ENCODE measurements at regions not wholly inside any gene's neighbourhood (a gene's known extent, or its start where the extent isn't known, plus 50 kb on each side); places are given as distances from the start of the nearest gene placed in this dataset.

DNA sequence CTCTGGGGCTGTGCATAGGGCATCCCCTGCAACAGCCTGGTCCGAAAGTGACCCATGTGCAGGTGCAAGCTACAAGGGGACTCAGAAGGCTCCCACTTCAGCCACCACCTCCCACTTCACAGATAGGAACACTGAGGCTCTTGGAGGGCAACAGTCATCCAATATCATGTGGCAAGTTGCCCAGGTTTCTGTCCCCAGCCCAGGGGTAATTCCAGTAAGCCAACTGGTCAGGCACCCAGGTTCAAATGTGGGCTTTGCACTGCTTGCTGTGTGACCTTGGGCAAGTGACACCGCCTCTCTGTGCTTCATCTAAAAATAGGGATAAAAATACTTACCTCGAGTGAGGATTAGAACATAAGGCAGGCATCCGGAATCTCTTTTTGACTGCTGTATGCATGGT lies 62.0 kb upstream of the SIRPA start:
- Histone ChIP-seq H3K4me1 (ENCODE audit: control insufficient read depth, insufficient read depth, low read length) (peaks cover 44% of the 10 kb centered on the region), H3K4me2 (ENCODE audit: low read length) (no peak overlapping the region), H3K9ac (ENCODE audit: low read depth, low read length) (no peak overlapping the region), H3K27me3 (ENCODE audit: control insufficient read depth, insufficient read depth, low read length) (no peaks in the 10 kb centered on the region), H3K9me3 (replicated peaks; ENCODE audit: low read length) (no peaks in the 10 kb centered on the region), H3K4me3 (ENCODE audit: low read length) (no peak overlapping the region), H3K36me3 (ENCODE audit: insufficient read depth, low read length) (no peaks in the 10 kb centered on the region)

DNA sequence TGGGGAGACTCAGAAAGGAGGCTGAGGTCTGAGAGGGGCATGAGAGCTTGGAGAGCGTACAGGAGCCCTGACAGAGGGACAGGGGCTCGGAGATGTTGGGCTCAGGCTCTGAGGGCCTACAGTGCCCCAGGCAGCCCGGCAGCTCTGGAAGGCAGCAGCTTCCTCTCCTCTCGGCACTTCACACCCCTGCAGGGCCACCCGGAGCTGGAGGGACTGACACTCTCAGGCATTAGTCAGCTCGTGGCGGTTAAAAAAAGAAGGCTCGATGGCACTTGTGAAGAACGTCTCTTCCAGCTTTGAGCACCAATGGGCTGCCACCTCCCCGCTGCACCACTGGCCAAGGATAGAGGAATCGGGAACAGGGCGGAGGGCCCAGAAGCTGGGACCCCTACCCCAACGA lies 62.6 kb upstream of the SIRPA start:
- H3K4me3 ChIP-seq (ENCODE audit: low read length): no peak overlapping the region
- no peak overlapping the region for H3K4me2 ChIP-seq (ENCODE audit: low read length)
- peaks cover 50% of the 10 kb centered on the region for H3K4me1 ChIP-seq (ENCODE audit: control insufficient read depth, insufficient read depth, low read length)
- peak overlapping the region; percentile 17 for H3K9ac ChIP-seq (ENCODE audit: low read depth, low read length)
- no peaks in the 10 kb centered on the region for H3K9me3 ChIP-seq (replicated peaks; ENCODE audit: low read length)
- H3K36me3 ChIP-seq (ENCODE audit: insufficient read depth, low read length): no peaks in the 10 kb centered on the region
- no peaks in the 10 kb centered on the region for H3K27me3 ChIP-seq (ENCODE audit: control insufficient read depth, insufficient read depth, low read length)

DNA sequence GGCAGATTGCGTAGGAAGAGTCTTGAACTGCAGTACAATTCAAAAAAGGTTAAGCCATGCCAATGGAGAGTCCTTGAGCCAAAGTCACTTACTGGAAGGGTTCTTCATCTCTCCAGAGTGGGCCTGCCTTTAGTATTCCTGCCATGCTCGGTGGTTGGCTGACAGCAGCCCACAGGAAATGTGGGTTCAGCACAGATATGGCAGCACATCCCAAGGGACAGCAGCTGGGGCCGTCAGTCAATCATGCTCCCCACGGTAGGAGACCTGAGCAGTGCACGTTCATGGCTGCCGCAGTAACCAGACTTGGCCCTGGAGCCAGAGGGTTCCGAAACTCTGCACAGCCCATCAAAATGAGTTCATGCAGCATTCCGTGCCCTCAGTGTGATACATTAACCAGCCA lies 63.6 kb upstream of the SIRPA start:
- H3K4me3 ChIP-seq (ENCODE audit: low read length): no peak overlapping the region
- no peak overlapping the region for H3K4me2 ChIP-seq (ENCODE audit: low read length)
- no peaks in the 10 kb centered on the region for H3K27me3 ChIP-seq (ENCODE audit: control insufficient read depth, insufficient read depth, low read length)
- no peaks in the 10 kb centered on the region for H3K9me3 ChIP-seq (replicated peaks; ENCODE audit: low read length)
- H3K36me3 ChIP-seq (ENCODE audit: insufficient read depth, low read length): no peaks in the 10 kb centered on the region
- peaks cover 54% of the 10 kb centered on the region for H3K4me1 ChIP-seq (ENCODE audit: control insufficient read depth, insufficient read depth, low read length)
- peak overlapping the region; percentile 67 for H3K9ac ChIP-seq (ENCODE audit: low read depth, low read length)

DNA sequence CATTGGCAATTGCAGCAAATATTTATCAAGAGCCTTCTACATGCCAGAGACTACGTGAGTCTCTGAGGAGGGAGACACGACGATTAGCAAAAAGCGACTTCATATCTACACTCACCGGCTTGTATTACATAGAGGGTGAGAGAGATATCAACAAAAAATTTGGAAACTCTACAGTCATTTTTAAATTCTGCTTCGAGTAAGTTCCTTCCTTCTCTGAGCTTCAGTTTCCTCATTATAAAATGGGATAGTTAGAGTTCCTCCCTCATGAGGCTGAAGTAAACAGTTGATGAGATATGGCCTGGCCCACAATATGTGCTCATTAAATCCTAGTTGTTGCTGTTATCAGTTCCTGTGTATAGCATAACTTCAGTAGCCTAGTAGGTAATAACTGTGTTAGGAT lies 64.1 kb upstream of the SIRPA start:
- Histone ChIP-seq H3K9me3 (replicated peaks; ENCODE audit: low read length) (no peaks in the 10 kb centered on the region), H3K9ac (ENCODE audit: low read depth, low read length) (peak overlapping the region; percentile 67), H3K4me3 (ENCODE audit: low read length) (no peak overlapping the region), H3K4me2 (ENCODE audit: low read length) (no peak overlapping the region), H3K4me1 (ENCODE audit: control insufficient read depth, insufficient read depth, low read length) (peaks cover 58% of the 10 kb centered on the region), H3K27me3 (ENCODE audit: control insufficient read depth, insufficient read depth, low read length) (no peaks in the 10 kb centered on the region), H3K36me3 (ENCODE audit: insufficient read depth, low read length) (no peaks in the 10 kb centered on the region)

DNA sequence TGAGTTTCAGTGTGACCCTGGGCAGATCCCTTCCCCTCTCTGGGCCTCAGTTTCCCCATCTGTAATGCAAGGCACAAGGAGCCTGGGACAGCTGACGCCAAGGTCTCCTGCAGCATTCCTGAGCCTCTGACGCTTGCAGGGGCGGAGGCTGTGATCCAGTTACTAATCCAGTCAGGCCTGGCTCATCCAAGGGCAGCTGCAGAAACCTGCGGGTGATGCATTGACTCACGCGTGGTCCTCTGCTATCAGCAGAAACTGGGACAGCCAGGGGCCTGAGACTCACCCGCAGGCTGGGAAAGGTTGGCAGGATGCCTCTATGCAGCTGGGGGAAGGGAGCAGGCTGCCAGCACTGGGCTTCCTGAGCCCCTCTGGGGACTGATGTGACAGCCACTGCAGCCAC lies 65.0 kb upstream of the SIRPA start:
- peak overlapping the region; percentile 22 for H3K4me2 ChIP-seq (ENCODE audit: low read length)
- H3K4me3 ChIP-seq (ENCODE audit: low read length): no peak overlapping the region
- peak overlapping the region; percentile 69 for H3K9ac ChIP-seq (ENCODE audit: low read depth, low read length)
- H3K36me3 ChIP-seq (ENCODE audit: insufficient read depth, low read length): no peaks in the 10 kb centered on the region
- H3K27me3 ChIP-seq (ENCODE audit: control insufficient read depth, insufficient read depth, low read length): no peaks in the 10 kb centered on the region
- no peaks in the 10 kb centered on the region for H3K9me3 ChIP-seq (replicated peaks; ENCODE audit: low read length)
- peaks cover 62% of the 10 kb centered on the region for H3K4me1 ChIP-seq (ENCODE audit: control insufficient read depth, insufficient read depth, low read length)

DNA sequence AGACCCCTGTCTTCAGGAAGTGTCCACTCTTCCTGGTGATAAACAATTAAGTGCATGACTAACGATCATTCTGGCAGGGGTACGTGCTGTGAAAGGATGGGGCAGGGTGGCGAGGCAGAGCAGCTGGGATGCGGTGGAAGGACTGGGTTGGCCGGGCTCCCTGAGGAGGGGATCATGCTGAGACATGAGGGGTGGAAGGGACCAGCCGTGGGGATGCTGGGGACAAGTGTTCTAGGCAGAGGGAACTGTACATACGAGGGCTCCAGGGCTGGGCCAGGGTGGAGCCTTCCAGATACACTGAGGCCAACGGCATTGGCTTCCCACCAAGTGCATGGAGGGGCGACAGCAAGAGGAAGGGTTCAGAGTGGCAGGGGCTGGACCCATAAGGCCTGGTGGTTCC lies 65.7 kb upstream of the SIRPA start:
- Histone ChIP-seq H3K9ac (ENCODE audit: low read depth, low read length) (peak overlapping the region; percentile 69), H3K4me3 (ENCODE audit: low read length) (no peak overlapping the region), H3K4me2 (ENCODE audit: low read length) (no peak overlapping the region), H3K27me3 (ENCODE audit: control insufficient read depth, insufficient read depth, low read length) (no peaks in the 10 kb centered on the region), H3K9me3 (replicated peaks; ENCODE audit: low read length) (no peaks in the 10 kb centered on the region), H3K4me1 (ENCODE audit: control insufficient read depth, insufficient read depth, low read length) (peaks cover 63% of the 10 kb centered on the region), H3K36me3 (ENCODE audit: insufficient read depth, low read length) (no peaks in the 10 kb centered on the region)

DNA sequence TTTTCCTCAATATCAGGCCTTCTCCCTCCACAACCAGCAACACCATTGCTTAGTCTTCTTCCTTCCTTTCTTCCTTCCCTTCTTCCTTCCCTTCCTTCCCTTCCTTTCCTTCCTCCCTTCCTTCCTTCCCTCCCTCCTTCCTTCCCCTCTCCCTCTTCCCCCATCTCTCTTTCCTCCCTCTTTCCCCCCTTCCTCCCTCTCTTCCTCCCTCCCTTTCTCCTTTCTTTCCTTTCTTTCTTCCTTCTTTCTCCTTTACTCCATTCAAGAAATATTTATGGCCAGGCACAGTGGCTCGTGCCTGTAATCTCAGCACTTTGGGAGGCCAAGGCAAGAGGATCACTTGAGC lies 66.4 kb upstream of the SIRPA start:
- peak overlapping the region; percentile 62 for H3K9ac ChIP-seq (ENCODE audit: low read depth, low read length)
- peaks cover 65% of the 10 kb centered on the region for H3K4me1 ChIP-seq (ENCODE audit: control insufficient read depth, insufficient read depth, low read length)
- H3K4me3 ChIP-seq (ENCODE audit: low read length): no peak overlapping the region
- no peaks in the 10 kb centered on the region for H3K9me3 ChIP-seq (replicated peaks; ENCODE audit: low read length)
- H3K36me3 ChIP-seq (ENCODE audit: insufficient read depth, low read length): no peaks in the 10 kb centered on the region
- H3K4me2 ChIP-seq (ENCODE audit: low read length): no peak overlapping the region
- no peaks in the 10 kb centered on the region for H3K27me3 ChIP-seq (ENCODE audit: control insufficient read depth, insufficient read depth, low read length)

DNA sequence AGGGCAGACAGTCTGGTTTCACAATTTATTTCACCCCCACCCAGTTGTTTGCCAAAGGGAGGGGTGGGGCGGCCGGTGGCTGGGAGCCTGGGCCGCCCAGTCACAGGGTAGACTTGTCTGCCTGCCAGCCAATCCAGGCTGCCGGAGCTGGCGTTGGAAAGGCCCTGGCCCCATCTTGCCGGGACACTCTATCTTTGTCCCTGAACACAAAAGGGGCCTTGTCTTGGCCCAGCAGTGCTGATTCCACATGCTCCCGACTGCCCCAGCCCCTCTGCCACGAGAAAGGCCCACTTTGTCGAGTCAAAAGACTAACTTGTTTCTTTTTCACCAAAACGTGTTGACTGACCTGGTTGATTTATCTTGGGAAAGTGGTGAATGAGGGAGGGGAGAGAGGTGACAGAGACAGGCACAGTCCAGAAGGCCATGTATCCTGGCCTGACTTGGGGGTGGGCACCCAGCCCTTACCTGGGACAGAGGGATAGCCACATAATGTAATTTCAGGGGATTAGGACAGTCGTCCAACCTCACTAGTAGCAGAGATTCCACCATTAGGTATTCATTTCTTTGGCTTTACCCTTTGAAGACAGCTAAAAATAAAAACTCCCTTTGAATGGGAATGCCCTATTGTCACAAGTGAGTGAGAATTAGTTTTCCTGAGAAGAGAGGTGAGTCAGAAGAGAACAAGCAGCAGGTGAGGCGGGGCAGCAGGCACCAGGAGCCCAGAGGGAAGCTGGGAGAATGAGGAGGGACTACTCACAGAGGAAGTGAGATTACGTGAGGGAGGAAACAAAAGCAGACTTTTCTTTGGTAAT lies 67.0 kb upstream of the SIRPA start:
- Histone ChIP-seq H3K4me1 (ENCODE audit: control insufficient read depth, insufficient read depth, low read length) (peaks cover 65% of the 10 kb centered on the region), H3K4me3 (ENCODE audit: low read length) (no peak overlapping the region), H3K9me3 (replicated peaks; ENCODE audit: low read length) (no peaks in the 10 kb centered on the region), H3K4me2 (ENCODE audit: low read length) (no peak overlapping the region), H3K27me3 (ENCODE audit: control insufficient read depth, insufficient read depth, low read length) (no peaks in the 10 kb centered on the region), H3K36me3 (ENCODE audit: insufficient read depth, low read length) (no peaks in the 10 kb centered on the region), H3K9ac (ENCODE audit: low read depth, low read length) (peak overlapping the region; percentile 62)

DNA sequence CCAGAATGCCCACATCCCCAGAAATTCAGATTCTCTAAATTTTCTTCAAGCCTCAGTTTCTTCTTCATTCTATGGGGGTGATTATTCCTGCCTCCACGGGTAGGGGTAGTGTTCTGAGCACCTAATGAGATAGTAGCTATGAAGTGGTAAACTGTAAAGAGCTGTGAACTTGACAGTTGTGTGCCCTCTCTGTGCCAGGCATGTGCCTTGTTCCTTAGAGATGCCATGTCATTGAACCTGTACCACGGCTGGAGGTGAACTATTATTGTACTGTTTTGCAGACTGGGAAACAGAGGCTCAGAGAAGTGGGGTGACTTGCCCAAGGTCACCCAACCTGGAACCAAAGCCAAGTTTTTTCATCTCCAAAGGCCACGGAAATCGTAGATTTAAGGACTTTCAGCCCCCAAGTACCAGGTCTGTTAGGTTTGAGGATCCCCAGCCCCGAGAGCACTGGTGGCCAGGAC lies 67.7 kb upstream of the SIRPA start:
- Histone ChIP-seq H3K4me1 (ENCODE audit: control insufficient read depth, insufficient read depth, low read length) (peaks cover 65% of the 10 kb centered on the region), H3K27me3 (ENCODE audit: control insufficient read depth, insufficient read depth, low read length) (no peaks in the 10 kb centered on the region), H3K4me3 (ENCODE audit: low read length) (no peak overlapping the region), H3K9me3 (replicated peaks; ENCODE audit: low read length) (no peaks in the 10 kb centered on the region), H3K9ac (ENCODE audit: low read depth, low read length) (peak overlapping the region; percentile 62), H3K36me3 (ENCODE audit: insufficient read depth, low read length) (no peaks in the 10 kb centered on the region), H3K4me2 (ENCODE audit: low read length) (no peak overlapping the region)

DNA sequence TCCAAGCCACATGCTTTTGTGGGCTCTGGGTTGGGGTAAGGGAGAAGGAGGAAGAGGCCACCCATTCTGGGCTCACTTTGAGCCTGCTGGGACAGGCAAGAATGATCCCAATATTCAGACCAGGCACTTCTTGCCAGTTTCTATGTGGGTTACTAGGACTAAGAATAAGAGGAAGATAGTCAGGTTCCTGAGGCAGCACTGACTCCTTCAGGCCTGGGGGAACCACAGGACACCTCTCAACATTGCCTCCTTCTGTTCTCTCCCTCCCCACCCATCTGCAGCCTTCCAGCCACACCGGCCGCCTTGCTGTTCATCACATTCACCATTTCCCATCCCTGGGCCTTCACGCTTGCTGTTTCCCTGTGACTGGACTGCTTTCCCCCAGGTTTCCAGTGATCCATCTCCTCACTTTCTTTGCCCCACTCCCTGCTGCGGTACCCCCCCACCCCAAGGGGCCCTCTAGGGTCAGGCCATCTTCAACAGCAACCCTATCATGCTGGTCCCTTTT lies 69.2 kb upstream of the SIRPA start:
- Histone ChIP-seq H3K4me1 (ENCODE audit: control insufficient read depth, insufficient read depth, low read length) (peaks cover 57% of the 10 kb centered on the region), H3K4me2 (ENCODE audit: low read length) (peak overlapping the region; percentile 21), H3K36me3 (ENCODE audit: insufficient read depth, low read length) (no peaks in the 10 kb centered on the region), H3K9ac (ENCODE audit: low read depth, low read length) (peak overlapping the region; percentile 73), H3K4me3 (ENCODE audit: low read length) (no peak overlapping the region), H3K9me3 (replicated peaks; ENCODE audit: low read length) (no peaks in the 10 kb centered on the region), H3K27me3 (ENCODE audit: control insufficient read depth, insufficient read depth, low read length) (no peaks in the 10 kb centered on the region)

DNA sequence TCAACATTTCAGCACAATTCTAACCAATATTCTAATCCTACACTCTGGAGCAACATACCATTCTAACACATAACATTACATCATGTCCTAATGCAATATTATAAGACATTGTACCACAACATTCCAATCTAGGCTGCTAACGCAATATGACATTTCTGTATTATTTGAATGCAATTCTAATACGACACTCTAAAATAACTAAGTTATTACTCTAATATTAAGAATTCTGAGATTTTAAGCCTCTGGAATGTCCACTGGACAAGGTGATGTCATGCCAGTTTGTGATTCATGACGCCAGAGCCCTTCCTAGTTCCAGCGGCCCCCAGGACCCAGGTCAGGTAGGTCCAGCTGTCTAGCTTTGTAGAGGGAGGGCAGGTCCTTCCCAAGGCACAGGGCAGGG lies 69.7 kb upstream of the SIRPA start:
- peaks cover 57% of the 10 kb centered on the region for H3K4me1 ChIP-seq (ENCODE audit: control insufficient read depth, insufficient read depth, low read length)
- no peaks in the 10 kb centered on the region for H3K9me3 ChIP-seq (replicated peaks; ENCODE audit: low read length)
- H3K27me3 ChIP-seq (ENCODE audit: control insufficient read depth, insufficient read depth, low read length): no peaks in the 10 kb centered on the region

DNA sequence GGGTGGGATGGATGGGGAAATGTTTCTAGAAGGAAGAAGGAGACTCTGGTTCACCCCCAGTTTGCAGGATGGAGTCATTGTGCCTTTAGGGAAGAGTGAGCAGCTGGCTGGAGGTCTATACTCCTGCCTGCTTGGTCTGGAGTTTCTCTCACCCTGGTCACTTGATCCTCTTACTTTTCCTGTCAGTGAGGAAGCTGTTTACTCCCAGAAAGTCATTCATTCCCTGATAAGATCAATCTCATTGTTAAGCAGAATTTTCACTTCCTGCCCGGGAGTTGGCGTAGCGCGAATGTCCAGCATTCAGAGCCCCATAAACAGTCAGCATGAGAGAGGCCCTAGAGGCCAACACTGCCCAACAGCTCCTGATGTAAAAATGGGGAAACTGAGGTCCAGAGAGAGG lies 70.4 kb upstream of the SIRPA start:
- H3K27me3 ChIP-seq (ENCODE audit: control insufficient read depth, insufficient read depth, low read length): no peaks in the 10 kb centered on the region
- H3K4me2 ChIP-seq (ENCODE audit: low read length): no peak overlapping the region
- no peak overlapping the region for H3K4me3 ChIP-seq (ENCODE audit: low read length)
- no peaks in the 10 kb centered on the region for H3K36me3 ChIP-seq (ENCODE audit: insufficient read depth, low read length)
- H3K9ac ChIP-seq (ENCODE audit: low read depth, low read length): peak overlapping the region; percentile 58
- H3K9me3 ChIP-seq (replicated peaks; ENCODE audit: low read length): no peaks in the 10 kb centered on the region
- peaks cover 57% of the 10 kb centered on the region for H3K4me1 ChIP-seq (ENCODE audit: control insufficient read depth, insufficient read depth, low read length)

More for the DNA sequence above, 69.7 kb upstream of the SIRPA start:
- Histone ChIP-seq H3K4me2 (ENCODE audit: low read length) (peak overlapping the region; percentile 21), H3K4me3 (ENCODE audit: low read length) (no peak overlapping the region), H3K9ac (ENCODE audit: low read depth, low read length) (peak overlapping the region; percentile 73), H3K36me3 (ENCODE audit: insufficient read depth, low read length) (no peaks in the 10 kb centered on the region)

All from skeletal muscle satellite cell (primary cell).